ENCODE measurements at regions not wholly inside any gene's neighbourhood (a gene's known extent, or its start where the extent isn't known, plus 50 kb on each side); places are given as distances from the start of the nearest gene placed in this dataset.

DNA sequence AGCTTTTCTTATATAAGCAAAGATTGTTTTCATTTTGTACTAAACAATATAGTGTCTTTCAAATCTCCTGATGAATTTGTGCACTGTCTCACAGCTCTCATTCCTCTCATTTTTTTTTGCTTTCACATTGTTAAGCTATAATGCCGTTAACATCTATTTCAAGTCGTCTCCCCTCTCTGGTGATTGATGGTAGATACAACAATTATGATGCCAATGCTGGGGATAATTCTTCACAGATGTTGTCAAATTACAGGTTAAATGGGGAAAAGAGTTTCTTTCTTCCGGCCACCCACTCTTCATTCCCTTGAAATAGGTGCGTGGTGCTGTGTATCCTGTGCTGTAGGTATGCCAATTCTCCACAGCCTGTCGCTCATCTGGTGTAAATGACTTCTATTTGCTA is 1053.7 kb upstream of the ZEB2 start:
- H3K23me2 ChIP-seq (ENCODE audit: insufficient read length, low read depth, low read length, poor library complexity, severe bottlenecking): no peaks in the 10 kb centered on the region
- TF ChIP-seq, protein P1, sequence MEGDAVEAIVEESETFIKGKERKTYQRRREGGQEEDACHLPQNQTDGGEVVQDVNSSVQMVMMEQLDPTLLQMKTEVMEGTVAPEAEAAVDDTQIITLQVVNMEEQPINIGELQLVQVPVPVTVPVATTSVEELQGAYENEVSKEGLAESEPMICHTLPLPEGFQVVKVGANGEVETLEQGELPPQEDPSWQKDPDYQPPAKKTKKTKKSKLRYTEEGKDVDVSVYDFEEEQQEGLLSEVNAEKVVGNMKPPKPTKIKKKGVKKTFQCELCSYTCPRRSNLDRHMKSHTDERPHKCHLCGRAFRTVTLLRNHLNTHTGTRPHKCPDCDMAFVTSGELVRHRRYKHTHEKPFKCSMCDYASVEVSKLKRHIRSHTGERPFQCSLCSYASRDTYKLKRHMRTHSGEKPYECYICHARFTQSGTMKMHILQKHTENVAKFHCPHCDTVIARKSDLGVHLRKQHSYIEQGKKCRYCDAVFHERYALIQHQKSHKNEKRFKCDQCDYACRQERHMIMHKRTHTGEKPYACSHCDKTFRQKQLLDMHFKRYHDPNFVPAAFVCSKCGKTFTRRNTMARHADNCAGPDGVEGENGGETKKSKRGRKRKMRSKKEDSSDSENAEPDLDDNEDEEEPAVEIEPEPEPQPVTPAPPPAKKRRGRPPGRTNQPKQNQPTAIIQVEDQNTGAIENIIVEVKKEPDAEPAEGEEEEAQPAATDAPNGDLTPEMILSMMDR (conservative IDR thresholded peaks at IDR 0.05): no peak
- H4K20me1 ChIP-seq (ENCODE audit: control insufficient read depth, insufficient read depth, insufficient read length): no peaks in the 10 kb centered on the region
- no peak overlapping the region for H2BK120ac ChIP-seq (ENCODE audit: low read depth, low read length, poor library complexity, severe bottlenecking)
- H3K4me1 ChIP-seq (ENCODE audit: insufficient read depth, low read length): no peaks in the 10 kb centered on the region
- H3T11ph ChIP-seq (ENCODE audit: low read length): no peak overlapping the region
- H3K4ac ChIP-seq (ENCODE audit: low read depth, low read length): no peak overlapping the region
- no peak overlapping the region for H3K4me2 ChIP-seq (ENCODE audit: insufficient read depth, insufficient read length, low read length)
- H4K91ac ChIP-seq (ENCODE audit: insufficient read length, low read depth, low read length): no peak overlapping the region
- no CpG with 5 or more reads among the region's 5 CpGs for WGBS (ENCODE audit: extremely low coverage, insufficient read length, low lambda C conversion rate)
- no peak overlapping the region for H2BK15ac ChIP-seq (ENCODE audit: low read depth, low read length)
- H3K27ac ChIP-seq (ENCODE audit: insufficient read length, low read depth, low read length): no peak overlapping the region
- H3K79me2 ChIP-seq (ENCODE audit: insufficient read depth, low read length): no peaks in the 10 kb centered on the region
- H2BK20ac ChIP-seq (ENCODE audit: low read depth, low read length, poor library complexity, severe bottlenecking): no peak overlapping the region
- H3K9ac ChIP-seq (ENCODE audit: extremely low read depth, insufficient read length, low read length): no peak overlapping the region
- no peaks in the 10 kb centered on the region for H3K79me1 ChIP-seq (ENCODE audit: insufficient read depth, low read depth, low read length, poor library complexity, severe bottlenecking)
- no peak overlapping the region for H3K56ac ChIP-seq (ENCODE audit: insufficient read length, low read depth, low read length)
- no peak overlapping the region for H4K8ac ChIP-seq (replicated peaks; ENCODE audit: insufficient read length, low read depth, low read length)
- Mint-ChIP-seq H3K9me3 (peaks cover 0 to 2% of the 10 kb centered on the region in 2 experiments; a peak in 3 of 5 replicates), H3K27ac (no peak overlapping the region), H3K4me1 (no peaks in the 10 kb centered on the region), H3K36me3 (ENCODE audit: insufficient read depth in 1 of 3, low read depth in 3 of 3) (no peaks in the 10 kb centered on the region; a peak in 1 of 7 replicates), H3K27me3 (ENCODE audit: low read depth) (no peaks in the 10 kb centered on the region), H3K4me3 (no peak overlapping the region)
- no peak overlapping the region for H2AK5ac ChIP-seq (ENCODE audit: insufficient read length, low read length)
- no peaks in the 10 kb centered on the region for H3K27me3 ChIP-seq (ENCODE audit: insufficient read depth, low read length)
- H4K5ac ChIP-seq (ENCODE audit: insufficient read length, low read depth, low read length): no peak overlapping the region
- no peak overlapping the region for H3K23ac ChIP-seq (ENCODE audit: insufficient read length, low read depth, low read length)
- H3K14ac ChIP-seq (ENCODE audit: insufficient read depth, low read length): no peak overlapping the region
- no peak overlapping the region for H2AFZ ChIP-seq (ENCODE audit: low read length)
- no peak for DNase-seq
- no peak overlapping the region for H2BK12ac ChIP-seq (ENCODE audit: insufficient read length, low read depth, low read length)
- no peak overlapping the region for H3K18ac ChIP-seq (ENCODE audit: insufficient read length, low read depth, low read length)
- H2BK5ac ChIP-seq (ENCODE audit: insufficient read length, low read length): no peak overlapping the region
- H3K9me3 ChIP-seq (ENCODE audit: control insufficient read depth, low read depth, low read length): no peaks in the 10 kb centered on the region
